Tibial nerve (tissue), 4 donors: ENCODE measurements at regions not wholly inside any gene's neighbourhood (a gene's known extent, or its start where the extent isn't known, plus 50 kb on each side); places are given as distances from the start of the nearest gene placed in this dataset.
"Not testable (repeated sequence)": the region's sequence is repeated elsewhere in the genome, so short reads cannot be mapped to it uniquely, and the experiment has no call there.

ENCODE experiments used
- DNase-seq, 2 donors: peaks; one replicate each; pipeline ENCODE4 v3.0.0-alpha.2; 2019; ENCODE audit warnings: low spot score in 2 of 2
- H3K27ac ChIP-seq, 4 donors: fragments of 200-600 bp; sonication (generic) in 3 of 4; one replicate each; pipeline ENCODE4 v1.5.1; 2017 to 2019; ENCODE audit warnings: mild to moderate bottlenecking in 1 of 4
- H3K27me3 ChIP-seq, 2 donors: fragments of 200-600 bp; sonication (generic) in 1 of 2; one replicate each; pipeline versions ENCODE4 v1.5.1 to v1.6.0; 2017 to 2019
- H3K36me3 ChIP-seq, 3 donors: fragments of 200-600 bp; sonication (generic); one replicate each; pipeline ENCODE4 v1.5.1; 2018 to 2019
- H3K4me1 ChIP-seq, 4 donors: fragments of 200-600 bp; sonication (generic) in 3 of 4; one replicate each; pipeline ENCODE4 v1.5.1; 2017 to 2019
- H3K4me3 ChIP-seq, 4 donors: fragments of 200-600 bp; sonication (generic) in 3 of 4; one replicate each; pipeline ENCODE4 v1.5.1; 2017 to 2019; ENCODE audit warnings: mild to moderate bottlenecking in 1 of 4, moderate library complexity in 1 of 4
- H3K9me3 ChIP-seq, 4 donors: fragments of 200-600 bp; sonication (generic) in 3 of 4; one replicate each; pipeline ENCODE4 v1.5.1; 2017 to 2019
- CTCF ChIP-seq, 5 experiments: fragments of 200-600 bp in 3 of 5; fragments of 450-650 bp in 2 of 5; sonication (generic) in 3 of 5; IDR thresholded peaks; one replicate each; pipeline ENCODE4 v1.5.1; 2016 to 2019; ENCODE audit warnings: antibody characterized with exemption in 5 of 5, mild to moderate bottlenecking in 3 of 5, moderate library complexity in 2 of 5
- EP300 ChIP-seq, 2 donors: sonication (generic); formaldehyde crosslinking; IDR thresholded peaks; one replicate each; pipeline ENCODE4 v1.6.1; 2017; ENCODE audit warnings: antibody characterized with exemption in 2 of 2, mild to moderate bottlenecking in 1 of 2
- POLR2A ChIP-seq, 2 donors: fragments of 450-650 bp; IDR thresholded peaks; one replicate each; pipeline ENCODE4 v1.6.1; 2017; ENCODE audit warnings: antibody characterized with exemption in 2 of 2, mild to moderate bottlenecking in 2 of 2, moderate library complexity in 2 of 2
- WGBS, 2 donors: methylation state at CpG; one replicate each; pipeline ENCODE4 v1.1.5; 2018; 5-methylcytosine and 5-hydroxymethylcytosine counted together

- H3K9me3 ChIP-seq: peaks cover 0 to 7% (median 0%) of the 10 kb centered on the region in 4 donors
- no peak overlapping the region for H3K27ac ChIP-seq
- 59 to 62% methylated on average over 8 of the region's 8 CpGs for WGBS, 2 donors
- no peaks in the 10 kb centered on the region for H3K27me3 ChIP-seq
- TF ChIP-seq EP300 (IDR thresholded peaks at IDR 0.05): no peak
- TF ChIP-seq POLR2A (IDR thresholded peaks at IDR 0.05): no peak
- no peak for TF ChIP-seq CTCF (IDR thresholded peaks at IDR 0.05)
- no peak overlapping the region for H3K4me3 ChIP-seq
- no peak for DNase-seq
- H3K36me3 ChIP-seq: no peaks in the 10 kb centered on the region
- no peaks in the 10 kb centered on the region for H3K4me1 ChIP-seq
These were observed 610.7 kb upstream of the C16orf82 start for GRCh38 chr16:26456074-26456473.

- Histone ChIP-seq H3K27me3 (no peaks in the 10 kb centered on the region), H3K4me1 (no peaks in the 10 kb centered on the region), H3K9me3 (peaks cover 0 to 7% (median 0%) of the 10 kb centered on the region in 4 donors), H3K36me3 (no peaks in the 10 kb centered on the region), H3K27ac (no peak overlapping the region), H3K4me3 (no peak overlapping the region)
- no peak for DNase-seq
- WGBS, 2 donors: 61 to 62% methylated on average over 7 of the region's 7 CpGs
- TF ChIP-seq CTCF (IDR thresholded peaks at IDR 0.05): no peak
- no peak for TF ChIP-seq EP300 (IDR thresholded peaks at IDR 0.05)
- TF ChIP-seq POLR2A (IDR thresholded peaks at IDR 0.05): no peak
These were observed 609.6 kb upstream of the C16orf82 start for GRCh38 chr16:26457095-26457494.

- no peak overlapping the region for H3K27ac ChIP-seq
- H3K27me3 ChIP-seq: no peaks in the 10 kb centered on the region
- H3K9me3 ChIP-seq: peaks cover 0 to 9% (median 0%) of the 10 kb centered on the region in 4 donors
- TF ChIP-seq EP300 (IDR thresholded peaks at IDR 0.05): no peak
- TF ChIP-seq CTCF (IDR thresholded peaks at IDR 0.05): no peak
- no peak for TF ChIP-seq POLR2A (IDR thresholded peaks at IDR 0.05)
- no peaks in the 10 kb centered on the region for H3K4me1 ChIP-seq
- no peak for DNase-seq
- WGBS, 2 donors: 92 to 95% methylated on average over 4 of the region's 4 CpGs
- no peak overlapping the region for H3K4me3 ChIP-seq
- no peaks in the 10 kb centered on the region for H3K36me3 ChIP-seq
These were observed 608.8 kb upstream of the C16orf82 start for GRCh38 chr16:26457882-26458281.

DNA sequence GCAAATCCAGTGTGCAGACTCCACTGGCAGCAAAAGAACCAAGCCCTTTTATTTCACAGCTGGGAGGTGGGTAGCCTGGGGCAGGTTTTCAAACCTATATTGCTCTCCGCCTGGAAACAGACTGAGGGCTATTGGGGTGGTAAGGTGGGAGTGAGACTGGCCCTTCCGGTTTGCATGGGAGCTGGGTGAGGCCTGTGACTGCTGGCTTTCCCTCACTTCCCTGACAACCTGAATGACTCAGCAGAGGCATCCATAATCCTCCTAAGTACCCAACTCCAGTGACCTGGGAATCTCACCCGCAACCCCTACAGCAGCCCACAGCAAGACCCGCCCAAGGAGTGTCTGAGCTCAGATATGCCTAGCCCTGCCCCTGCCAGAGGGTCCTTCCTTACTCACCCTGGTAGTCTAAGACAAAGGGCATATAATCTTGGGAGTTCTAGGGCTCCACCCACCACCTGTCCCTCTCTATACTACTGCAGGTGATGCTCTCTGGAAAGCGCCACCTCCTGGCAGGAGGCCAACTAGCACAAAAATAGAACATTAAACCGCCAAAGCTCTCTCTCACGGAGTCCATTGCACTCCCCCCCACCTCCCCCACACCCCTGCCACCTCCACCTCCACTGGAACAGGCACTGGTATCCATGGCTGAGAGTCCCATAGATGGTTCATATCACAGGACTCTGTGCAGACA, 602.0 kb upstream of the C16orf82 start:
- H3K36me3 ChIP-seq: no peaks in the 10 kb centered on the region
- no peak for DNase-seq
- H3K27ac ChIP-seq: no peak overlapping the region
- H3K4me3 ChIP-seq: no peak overlapping the region
- no peaks in the 10 kb centered on the region for H3K27me3 ChIP-seq
- WGBS, 2 donors: 83 to 87% methylated on average over 7 of the region's 7 CpGs
- no peaks in the 10 kb centered on the region for H3K4me1 ChIP-seq
- no peak for TF ChIP-seq CTCF (IDR thresholded peaks at IDR 0.05)
- no peak for TF ChIP-seq EP300 (IDR thresholded peaks at IDR 0.05)
- TF ChIP-seq POLR2A (IDR thresholded peaks at IDR 0.05): no peak
- peaks cover 0 to 9% (median 0%) of the 10 kb centered on the region in 4 donors for H3K9me3 ChIP-seq

GRCh38 chr16:26474405-26474804, 592.3 kb upstream of the C16orf82 start:
- peaks cover 0 to 27% (median 2%) of the 10 kb centered on the region in 4 donors for H3K9me3 ChIP-seq
- H3K4me3 ChIP-seq, H3K27me3 ChIP-seq, H3K36me3 ChIP-seq, H3K4me1 ChIP-seq, DNase-seq, H3K27ac ChIP-seq: not testable (repeated sequence)
- WGBS, 2 donors: 88 to 90% methylated on average over 10 of the region's 10 CpGs
